GM23338 (cell line): ENCODE measurements at regions not wholly inside any gene's neighbourhood (a gene's known extent, or its start where the extent isn't known, plus 50 kb on each side); places are given as distances from the start of the nearest gene placed in this dataset.

Experiments
- ATAC-seq: fragments of 200-7000 bp; cut with Tn5 transposase; 3 replicates; pipeline ENCODE4 v1.9.1; 2020
- DNase-seq: peaks from one replicate; pipeline ENCODE4 v3.0.0-alpha.2; 2015; ENCODE audit warnings: low spot score
- H2AFZ ChIP-seq: fragments of 200-600 bp; sonication (generic); 2 replicates; pipeline ENCODE4 v1.8.0; 2016; ENCODE audit warnings: antibody characterized with exemption, mild to moderate bottlenecking, moderate library complexity
- H3F3A ChIP-seq: fragments of 200-600 bp; sonication (generic); replicated peaks from 2 replicates; pipeline ENCODE4 v1.8.0; 2017; ENCODE audit warnings: antibody characterized with exemption, mixed run types, low read depth
- H3K27ac ChIP-seq: fragments of 200-600 bp; sonication (generic); 2 replicates; pipeline ENCODE4 v1.6.1; 2016; ENCODE audit warnings: low read depth
- H3K27me3 ChIP-seq: fragments of 200-600 bp; sonication (generic); 2 replicates; pipeline ENCODE4 v1.8.0; 2016; ENCODE audit warnings: mild to moderate bottlenecking, mixed run types, moderate library complexity; ENCODE audit not compliant: insufficient read depth
- H3K36me3 ChIP-seq: fragments of 200-600 bp; sonication (generic); 2 replicates; pipeline ENCODE4 v1.8.0; 2016; ENCODE audit warnings: mild to moderate bottlenecking; ENCODE audit not compliant: insufficient read depth
- H3K4me1 ChIP-seq: fragments of 200-600 bp; sonication (generic); 2 replicates; pipeline ENCODE4 v1.8.0; 2016; ENCODE audit warnings: mild to moderate bottlenecking, moderate library complexity; ENCODE audit not compliant: insufficient read depth
- H3K4me2 ChIP-seq: fragments of 200-600 bp; sonication (generic); 2 replicates; pipeline ENCODE4 v1.7.1; 2017; ENCODE audit warnings: mixed run types
- H3K4me3 ChIP-seq: fragments of 200-600 bp; sonication (generic); 2 replicates; pipeline ENCODE4 v1.6.1; 2016; ENCODE audit warnings: mixed run types
- H3K79me2 ChIP-seq: fragments of 200-600 bp; sonication (generic); replicated peaks from 2 replicates; pipeline ENCODE4 v1.8.0; 2017; ENCODE audit warnings: mild to moderate bottlenecking; ENCODE audit not compliant: insufficient read depth
- H3K9me2 ChIP-seq: fragments of 200-600 bp; sonication (generic); 2 replicates; pipeline ENCODE4 v1.8.0; 2017; ENCODE audit not compliant: insufficient read depth
- H4K20me1 ChIP-seq: fragments of 200-600 bp; sonication (generic); replicated peaks from 2 replicates; pipeline ENCODE4 v1.8.0; 2017; ENCODE audit warnings: mild to moderate bottlenecking; ENCODE audit not compliant: insufficient read depth
- H3K27ac Mint-ChIP-seq: 2 replicates; pipeline ENCODE4 v1.8.0; 2020; ENCODE audit warnings: inconsistent platforms, mild to moderate bottlenecking, moderate library complexity, mixed read lengths
- H3K27me3 Mint-ChIP-seq: 3 replicates; pipeline ENCODE4 v1.8.0; 2022; ENCODE audit warnings: low read depth, mild to moderate bottlenecking, moderate library complexity, mixed read lengths, inconsistent platforms; ENCODE audit not compliant: insufficient read depth, poor library complexity
- H3K36me3 Mint-ChIP-seq: 3 replicates; pipeline ENCODE4 v1.8.0; 2021; ENCODE audit warnings: low read depth, mild to moderate bottlenecking, inconsistent platforms, moderate library complexity, mixed read lengths
- H3K4me1 Mint-ChIP-seq: 3 replicates; pipeline ENCODE4 v1.8.0; 2020; ENCODE audit warnings: mild to moderate bottlenecking, inconsistent platforms, mixed read lengths
- H3K4me3 Mint-ChIP-seq: 3 replicates; pipeline ENCODE4 v1.8.0; 2021; ENCODE audit warnings: moderate library complexity, mild to moderate bottlenecking, inconsistent platforms, mixed read lengths
- H3K9me3 Mint-ChIP-seq: 3 replicates; pipeline ENCODE4 v1.8.0; 2020; ENCODE audit warnings: moderate library complexity, mild to moderate bottlenecking, inconsistent platforms, mixed read lengths
- CREB1 ChIP-seq: fragments of 250-450 bp; sonication (Bioruptor Pico); IDR thresholded peaks from 2 replicates; pipeline ENCODE4 v1.5.0; 2020; ENCODE audit warnings: low read depth, mild to moderate bottlenecking, moderate library complexity
- EZH2phosphoT487 ChIP-seq: fragments of 200-600 bp; sonication (generic); IDR thresholded peaks from one replicate; pipeline ENCODE4 v1.8.1; 2018; ENCODE audit warnings: antibody characterized with exemption; ENCODE audit not compliant: unreplicated experiment
- POLR2AphosphoS5 ChIP-seq: IDR thresholded peaks from 2 replicates; pipeline ENCODE4 v1.6.1; 2016; ENCODE audit warnings: antibody characterized with exemption, low read depth
- STAT1 ChIP-seq: IDR thresholded peaks from one replicate; pipeline ENCODE4 v1.6.1; 2016; ENCODE audit warnings: antibody characterized with exemption; ENCODE audit not compliant: unreplicated experiment
- ZNF114 ChIP-seq: fragments of 250-450 bp; sonication (Bioruptor Pico); IDR thresholded peaks from 2 replicates; pipeline ENCODE4 v1.5.0; 2020; ENCODE audit warnings: mild to moderate bottlenecking, moderate library complexity
- ZNF331 ChIP-seq: fragments of 250-450 bp; sonication (Bioruptor Pico); IDR thresholded peaks from 2 replicates; pipeline ENCODE4 v1.5.0; 2020; ENCODE audit warnings: low read depth, mild to moderate bottlenecking, moderate library complexity
- ZNF462 ChIP-seq: fragments of 250-450 bp; sonication (Bioruptor Pico); IDR thresholded peaks from 2 replicates; pipeline ENCODE4 v1.5.0; 2020; ENCODE audit warnings: mild to moderate bottlenecking, moderate library complexity
- TF ChIP-seq, protein P1 (sequence below), 2 experiments: fragments of 200-600 bp in 1 of 2; sonication (generic) in 1 of 2; conservative IDR thresholded peaks; 2 replicates each; pipeline versions ENCODE4 v1.5.1 to v1.6.1; 2016 to 2017; ENCODE audit warnings: antibody characterized with exemption in 2 of 2, low read depth in 2 of 2, mild to moderate bottlenecking in 2 of 2, moderate library complexity in 1 of 2
- TF ChIP-seq, protein P2 (sequence below): IDR thresholded peaks from 2 replicates; pipeline ENCODE4 v1.6.1; 2016; ENCODE audit warnings: antibody characterized with exemption

DNA sequence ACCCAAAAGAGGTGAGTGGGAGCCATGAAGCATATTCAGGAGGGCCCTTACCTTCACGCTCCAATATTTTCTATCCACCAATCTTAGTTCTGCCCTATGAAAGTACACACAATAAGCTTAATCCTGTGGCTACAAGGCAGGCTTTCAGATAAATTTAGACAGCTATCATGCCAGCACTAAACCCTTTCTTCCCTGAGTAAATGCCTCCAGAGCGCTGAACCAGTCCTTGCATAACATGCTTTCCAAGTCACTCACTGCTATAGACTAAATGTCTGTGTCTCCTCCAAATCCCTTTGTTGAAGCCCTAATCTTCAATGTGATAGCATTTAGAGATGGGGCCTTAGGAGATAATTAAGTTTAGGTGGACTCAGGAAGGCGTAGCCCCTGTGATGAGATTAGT is 50.3 kb upstream of the FIBIN start:
- TF ChIP-seq ZNF114 (CRISPR knock-in tag): no peak
- TF ChIP-seq CREB1 (CRISPR knock-in tag): no peak
- no peak for TF ChIP-seq ZNF331
- TF ChIP-seq ZNF462 (CRISPR knock-in tag): no peak
- TF ChIP-seq EZH2phosphoT487: no peak
- TF ChIP-seq, protein P1, sequence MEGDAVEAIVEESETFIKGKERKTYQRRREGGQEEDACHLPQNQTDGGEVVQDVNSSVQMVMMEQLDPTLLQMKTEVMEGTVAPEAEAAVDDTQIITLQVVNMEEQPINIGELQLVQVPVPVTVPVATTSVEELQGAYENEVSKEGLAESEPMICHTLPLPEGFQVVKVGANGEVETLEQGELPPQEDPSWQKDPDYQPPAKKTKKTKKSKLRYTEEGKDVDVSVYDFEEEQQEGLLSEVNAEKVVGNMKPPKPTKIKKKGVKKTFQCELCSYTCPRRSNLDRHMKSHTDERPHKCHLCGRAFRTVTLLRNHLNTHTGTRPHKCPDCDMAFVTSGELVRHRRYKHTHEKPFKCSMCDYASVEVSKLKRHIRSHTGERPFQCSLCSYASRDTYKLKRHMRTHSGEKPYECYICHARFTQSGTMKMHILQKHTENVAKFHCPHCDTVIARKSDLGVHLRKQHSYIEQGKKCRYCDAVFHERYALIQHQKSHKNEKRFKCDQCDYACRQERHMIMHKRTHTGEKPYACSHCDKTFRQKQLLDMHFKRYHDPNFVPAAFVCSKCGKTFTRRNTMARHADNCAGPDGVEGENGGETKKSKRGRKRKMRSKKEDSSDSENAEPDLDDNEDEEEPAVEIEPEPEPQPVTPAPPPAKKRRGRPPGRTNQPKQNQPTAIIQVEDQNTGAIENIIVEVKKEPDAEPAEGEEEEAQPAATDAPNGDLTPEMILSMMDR (conservative IDR thresholded peaks at IDR 0.05; ENCODE audit: low read depth in 2 of 2): no peak
- no peak for TF ChIP-seq STAT1
- TF ChIP-seq, protein P2, sequence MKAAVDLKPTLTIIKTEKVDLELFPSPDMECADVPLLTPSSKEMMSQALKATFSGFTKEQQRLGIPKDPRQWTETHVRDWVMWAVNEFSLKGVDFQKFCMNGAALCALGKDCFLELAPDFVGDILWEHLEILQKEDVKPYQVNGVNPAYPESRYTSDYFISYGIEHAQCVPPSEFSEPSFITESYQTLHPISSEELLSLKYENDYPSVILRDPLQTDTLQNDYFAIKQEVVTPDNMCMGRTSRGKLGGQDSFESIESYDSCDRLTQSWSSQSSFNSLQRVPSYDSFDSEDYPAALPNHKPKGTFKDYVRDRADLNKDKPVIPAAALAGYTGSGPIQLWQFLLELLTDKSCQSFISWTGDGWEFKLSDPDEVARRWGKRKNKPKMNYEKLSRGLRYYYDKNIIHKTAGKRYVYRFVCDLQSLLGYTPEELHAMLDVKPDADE: no peak
- TF ChIP-seq POLR2AphosphoS5: no peak
- Histone ChIP-seq H3K27me3 (no peaks in the 10 kb centered on the region), H3K9me2 (peaks cover 7% of the 10 kb centered on the region), H3K4me1 (no peaks in the 10 kb centered on the region), H3K4me3 (no peak overlapping the region), H2AFZ (no peak overlapping the region), H3K4me2 (no peak overlapping the region), H3K79me2 (no peaks in the 10 kb centered on the region), H3F3A (no peaks in the 10 kb centered on the region), H3K27ac (no peak overlapping the region), H4K20me1 (no peaks in the 10 kb centered on the region), H3K36me3 (no peaks in the 10 kb centered on the region)
- ATAC-seq (no peak), DNase-seq (no peak)
- 0 out of 3 replicates have a peak, but pooled peaks cover 3% of the 10 kb centered on the region for H3K36me3 Mint-ChIP-seq
- H3K27me3 Mint-ChIP-seq: peaks cover 2% of the 10 kb centered on the region
- no peaks in the 10 kb centered on the region for H3K4me1 Mint-ChIP-seq
- H3K27ac Mint-ChIP-seq: no peak overlapping the region
- H3K4me3 Mint-ChIP-seq: no peak overlapping the region
- no peaks in the 10 kb centered on the region for H3K9me3 Mint-ChIP-seq
